ENCODE measurements at regions not wholly inside any gene's neighbourhood (a gene's known extent, or its start where the extent isn't known, plus 50 kb on each side); places are given as distances from the start of the nearest gene placed in this dataset.

- TF ChIP-seq CTCF (IDR thresholded peaks at IDR 0.05) (no peak), POLR2A (IDR thresholded peaks at IDR 0.05) (no peak)
Observed at GRCh38 chr5:3191585-3191984, 404.0 kb upstream of the IRX1 start.
